Left renal cortex interstitium (tissue), 4 donors: ENCODE measurements at regions not wholly inside any gene's neighbourhood (a gene's known extent, or its start where the extent isn't known, plus 50 kb on each side); places are given as distances from the start of the nearest gene placed in this dataset.
"Not testable (repeated sequence)": the region's sequence is repeated elsewhere in the genome, so short reads cannot be mapped to it uniquely, and the experiment has no call there.

Source experiments
- DNase-seq, 4 donors: peaks; one replicate each; pipeline ENCODE4 v3.0.0-alpha.2; 2013; ENCODE audit warnings: low read depth in 4 of 4, low spot score in 2 of 4, missing footprints in 1 of 4

DNA sequence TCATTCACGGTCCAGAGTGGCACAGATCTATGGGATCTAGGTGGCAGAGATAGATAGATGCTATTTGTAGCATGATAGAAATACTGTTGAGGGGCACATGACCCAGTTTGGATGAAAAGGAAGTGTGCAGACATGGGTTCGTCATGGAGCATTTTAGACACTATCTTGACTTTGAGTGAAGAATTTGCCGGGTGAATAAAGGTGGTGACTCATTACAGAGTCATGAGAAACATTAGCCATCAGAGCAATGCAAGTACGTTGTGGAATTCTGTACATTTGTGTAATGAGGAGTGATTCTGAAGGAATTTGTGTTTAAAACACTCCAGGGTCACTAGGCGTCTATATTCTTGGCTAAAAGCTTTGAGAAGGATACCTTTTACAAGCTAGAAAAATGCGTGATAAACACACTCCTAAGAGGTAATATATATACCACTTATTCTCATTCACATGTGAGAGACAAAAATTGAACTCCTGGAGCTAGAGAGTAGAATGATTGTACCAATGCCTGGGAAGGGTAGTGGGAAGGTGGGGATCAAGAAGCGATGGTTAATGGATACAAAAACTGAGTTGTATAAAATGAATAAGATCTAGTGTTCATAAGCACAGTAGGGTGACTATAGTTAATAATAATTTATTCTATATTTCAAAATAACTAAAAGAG, 593.7 kb upstream of the LUZP2 start:
- DNase-seq, result no peak

DNA sequence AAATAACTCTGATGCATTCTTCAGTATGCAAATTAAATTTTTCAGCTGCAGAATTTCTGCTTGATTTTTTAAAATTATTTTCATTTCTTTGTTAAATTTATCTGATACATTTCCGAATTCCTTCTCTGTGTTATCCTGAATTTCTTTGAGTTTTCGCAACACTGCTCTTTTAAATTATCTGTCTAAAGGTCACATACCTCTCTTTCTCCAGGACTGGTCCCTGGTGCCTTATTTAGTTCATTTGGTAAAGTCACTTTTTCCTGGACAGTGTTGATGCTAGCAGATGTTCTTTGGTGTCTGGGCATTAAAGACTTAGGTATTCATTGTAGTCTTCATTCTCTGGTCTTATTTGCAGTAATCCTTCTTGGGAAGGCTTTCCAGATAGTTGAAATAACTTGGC, 577.4 kb upstream of the LUZP2 start:
- no peak for DNase-seq

DNA sequence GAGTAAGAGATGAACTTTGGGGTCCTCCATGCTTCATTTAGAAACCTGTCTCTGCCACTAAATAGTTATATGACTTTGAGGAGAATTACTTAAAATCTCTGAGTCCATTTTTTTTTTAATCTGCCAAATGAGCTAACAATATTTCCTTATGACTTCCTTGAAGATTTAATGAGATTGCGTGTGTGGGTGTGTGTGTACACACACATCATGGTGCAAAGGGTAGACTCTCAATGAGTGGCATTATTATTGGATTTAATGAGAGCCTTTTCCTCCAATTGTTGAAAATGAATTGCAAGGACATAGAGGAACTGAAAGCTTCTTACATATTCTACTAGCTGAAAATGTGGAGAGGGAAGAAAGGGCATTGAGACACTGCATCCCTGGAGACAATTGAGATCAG, 573.5 kb upstream of the LUZP2 start:
- DNase-seq, result no peak

DNA sequence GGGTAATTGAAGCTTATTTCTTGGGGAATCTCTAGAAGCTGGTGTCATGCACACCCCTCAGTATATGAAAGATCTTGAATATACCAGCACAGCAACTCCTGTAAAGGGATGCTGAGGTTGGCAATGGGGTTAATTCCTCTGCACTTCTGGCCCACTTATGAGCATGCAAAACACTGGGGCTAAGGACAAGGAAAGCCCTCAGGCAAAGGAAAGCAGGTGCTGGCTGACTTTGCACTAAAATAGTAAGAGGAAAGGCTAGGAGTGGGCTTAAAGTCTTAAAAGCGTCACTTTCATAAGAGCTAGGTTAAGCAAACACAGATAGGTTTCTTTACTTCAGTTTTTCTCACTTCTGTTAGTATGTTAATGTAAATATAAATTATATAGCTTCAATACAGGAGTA, 572.6 kb upstream of the LUZP2 start:
- no peak for DNase-seq

DNA sequence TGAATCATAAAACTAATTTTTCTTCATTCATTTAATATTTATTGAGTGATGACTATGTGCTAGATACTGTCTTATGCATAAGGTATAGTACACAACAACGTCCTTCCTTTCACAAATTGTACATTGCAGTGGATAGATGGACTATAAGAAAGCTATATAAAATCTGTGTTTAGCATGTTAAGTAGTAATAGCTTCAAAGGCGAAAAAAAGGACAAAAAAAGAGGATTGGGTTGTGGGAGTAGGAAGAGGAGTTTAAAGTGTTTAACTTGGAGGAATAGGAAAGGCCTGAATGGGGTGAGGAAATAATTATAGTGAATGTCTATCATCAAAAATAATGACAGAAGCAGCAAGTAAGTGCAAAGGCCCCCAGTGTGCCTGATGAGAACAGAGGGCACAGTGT, 565.4 kb upstream of the LUZP2 start:
- DNase-seq, result no peak

DNA sequence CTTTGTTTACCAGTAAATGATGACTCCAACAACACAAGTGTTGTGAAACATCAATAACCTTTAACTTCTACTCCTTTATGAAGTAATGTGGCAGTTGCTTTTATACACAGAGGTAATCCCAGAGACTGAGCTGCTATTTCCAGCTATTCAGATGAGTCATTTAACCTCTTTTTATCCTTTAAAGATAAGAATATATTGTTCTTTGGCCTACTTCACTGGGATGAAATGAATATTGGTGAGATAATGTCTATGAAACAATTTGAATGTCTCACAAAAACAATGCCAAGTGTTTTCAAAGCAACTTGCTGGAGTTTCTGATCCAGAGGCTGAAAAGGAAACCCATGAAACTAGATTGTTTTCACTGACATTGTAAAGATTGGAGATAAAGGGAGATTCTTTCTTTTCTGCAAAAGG, 564.4 kb upstream of the LUZP2 start:
- DNase-seq, result no peak

DNA sequence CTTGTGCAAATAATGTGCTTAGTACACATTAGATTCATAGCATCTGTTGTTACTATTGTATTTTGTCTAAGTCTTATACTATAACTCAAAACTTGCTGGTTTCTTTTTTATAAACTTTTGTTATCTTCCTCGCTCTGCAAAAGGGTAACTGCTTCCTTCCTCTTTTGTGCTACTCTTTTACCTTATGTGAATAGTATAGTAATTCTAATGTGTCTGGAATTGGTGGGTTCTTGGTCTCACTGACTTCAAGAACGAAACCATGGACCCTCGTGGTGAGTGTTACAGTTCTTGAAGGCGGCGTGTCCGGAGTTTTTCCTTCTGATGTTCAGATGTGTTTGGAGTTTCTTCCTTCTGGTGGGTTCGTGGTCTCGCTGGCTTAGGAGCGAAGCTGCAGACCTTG, 563.1 kb upstream of the LUZP2 start:
- no peak for DNase-seq

DNA sequence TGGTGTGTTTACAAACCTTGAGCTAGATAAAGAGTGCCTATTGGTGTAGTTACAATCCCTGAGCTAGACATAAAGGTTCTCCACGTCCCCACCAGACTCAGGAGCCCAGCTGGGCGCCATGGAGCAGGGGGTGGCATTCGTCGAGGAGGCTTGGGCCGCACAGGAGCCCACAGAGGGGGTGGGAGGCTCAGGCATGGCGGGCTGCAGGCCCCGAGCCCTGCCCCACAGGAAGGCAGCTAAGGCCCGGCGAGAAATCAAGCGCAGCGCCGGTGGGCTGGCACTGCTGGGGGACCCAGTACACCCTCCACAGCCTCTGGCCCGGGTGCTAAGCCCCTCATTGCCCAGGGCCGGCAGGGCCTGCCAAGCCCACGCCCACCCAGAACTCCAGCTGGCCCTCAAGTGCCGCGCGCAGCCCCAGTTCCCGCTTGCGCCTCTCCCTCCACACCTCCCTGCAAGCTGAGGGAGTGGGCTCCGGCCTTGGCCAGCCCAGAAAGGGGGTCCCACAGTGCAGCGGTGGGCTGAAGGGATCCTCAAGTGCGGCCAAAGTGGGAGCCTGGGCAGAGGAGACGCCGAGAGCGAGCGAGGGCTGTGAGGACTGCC, 562.1 kb upstream of the LUZP2 start:
- DNase-seq, result not testable (repeated sequence)

DNA sequence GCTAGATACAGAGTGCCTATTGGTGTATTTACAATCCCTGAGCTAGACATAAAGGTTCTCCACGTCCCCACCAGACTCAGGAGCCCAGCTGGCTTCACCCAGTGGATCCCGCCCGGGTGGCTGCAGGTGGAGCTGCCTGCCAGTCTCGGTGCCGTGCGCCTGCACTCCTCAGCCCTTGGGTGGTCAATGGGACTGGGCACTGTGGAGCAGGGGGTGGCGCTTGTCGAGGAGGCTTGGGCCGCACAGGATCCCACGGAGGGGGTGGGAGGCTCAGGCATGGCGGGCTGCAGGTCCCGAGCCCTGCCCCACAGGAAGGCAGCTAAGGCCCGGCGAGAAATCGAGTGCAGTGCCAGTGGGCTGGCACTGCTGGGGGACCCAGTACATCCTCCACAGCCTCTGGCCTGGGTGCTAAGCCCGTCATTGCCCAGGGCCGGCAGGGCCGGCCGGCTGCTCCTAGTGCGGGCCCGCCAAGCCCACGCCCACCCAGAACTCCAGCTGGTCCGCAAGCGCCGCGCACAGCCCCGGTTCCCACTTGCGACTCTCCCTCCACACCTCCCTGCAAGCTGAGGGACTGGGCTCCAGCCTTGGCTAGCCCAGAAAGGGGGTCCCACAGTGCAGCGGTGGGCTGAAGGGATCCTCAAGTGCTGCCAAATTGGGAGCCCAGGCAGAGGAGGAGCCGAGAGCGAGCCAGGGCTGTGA, 554.6 kb upstream of the LUZP2 start:
- not testable (repeated sequence) for DNase-seq

DNA sequence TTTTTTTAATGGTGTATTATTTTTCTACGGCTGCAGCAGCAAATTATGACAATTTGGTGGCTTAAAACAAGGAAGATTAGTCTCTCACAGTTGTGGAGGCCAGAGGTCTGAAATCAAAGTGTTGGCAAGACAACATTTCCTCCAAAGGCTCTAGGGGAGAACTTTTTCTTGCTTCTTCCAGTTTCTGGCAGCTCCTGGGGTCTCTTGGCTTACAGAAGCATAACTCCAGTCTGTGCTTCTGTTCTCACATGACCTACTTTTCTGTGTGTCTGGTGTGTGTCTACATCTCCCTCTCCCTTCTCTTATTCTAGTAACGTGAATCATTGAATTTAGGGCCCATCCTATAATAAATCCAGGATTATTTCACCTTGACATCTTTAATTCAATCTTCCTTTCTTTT, 551.9 kb upstream of the LUZP2 start:
- no peak for DNase-seq

DNA sequence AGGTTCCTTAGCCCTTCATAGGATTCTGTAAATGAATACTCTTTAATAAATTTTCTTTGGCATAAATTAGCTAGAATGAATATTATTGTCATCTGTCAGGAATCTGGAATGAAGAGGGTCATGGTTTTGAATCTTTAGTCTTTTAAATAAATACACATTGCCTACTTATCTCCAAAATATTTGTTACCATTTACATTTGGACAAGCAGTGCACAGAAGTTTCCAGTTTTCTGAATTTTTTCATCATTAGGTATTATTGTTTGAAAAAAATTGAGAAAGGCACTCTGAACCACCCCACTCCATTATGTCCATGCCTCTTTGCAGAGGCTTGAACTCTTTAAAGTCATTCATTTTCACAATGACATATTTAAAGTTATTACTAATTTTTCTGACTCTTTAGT, 549.0 kb upstream of the LUZP2 start:
- no peak for DNase-seq

DNA sequence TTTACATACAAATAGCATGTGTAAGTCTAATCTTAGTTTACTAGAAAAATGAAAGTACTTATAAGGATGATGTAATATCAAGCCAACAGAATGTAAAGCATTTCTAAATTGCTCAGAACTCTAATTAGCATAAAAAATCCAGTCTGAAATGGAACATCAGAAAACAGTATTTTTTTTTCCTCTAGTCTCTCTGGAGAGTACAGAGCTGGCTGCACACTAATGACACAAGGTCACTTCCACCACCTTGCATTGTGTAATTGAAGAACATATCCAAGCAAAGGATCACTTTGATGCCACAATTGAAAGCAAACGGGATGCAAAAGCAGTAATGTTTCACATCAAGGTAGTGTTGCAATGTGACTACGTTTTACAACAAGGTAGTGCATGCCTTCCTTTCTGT, 548.0 kb upstream of the LUZP2 start:
- no peak for DNase-seq

DNA sequence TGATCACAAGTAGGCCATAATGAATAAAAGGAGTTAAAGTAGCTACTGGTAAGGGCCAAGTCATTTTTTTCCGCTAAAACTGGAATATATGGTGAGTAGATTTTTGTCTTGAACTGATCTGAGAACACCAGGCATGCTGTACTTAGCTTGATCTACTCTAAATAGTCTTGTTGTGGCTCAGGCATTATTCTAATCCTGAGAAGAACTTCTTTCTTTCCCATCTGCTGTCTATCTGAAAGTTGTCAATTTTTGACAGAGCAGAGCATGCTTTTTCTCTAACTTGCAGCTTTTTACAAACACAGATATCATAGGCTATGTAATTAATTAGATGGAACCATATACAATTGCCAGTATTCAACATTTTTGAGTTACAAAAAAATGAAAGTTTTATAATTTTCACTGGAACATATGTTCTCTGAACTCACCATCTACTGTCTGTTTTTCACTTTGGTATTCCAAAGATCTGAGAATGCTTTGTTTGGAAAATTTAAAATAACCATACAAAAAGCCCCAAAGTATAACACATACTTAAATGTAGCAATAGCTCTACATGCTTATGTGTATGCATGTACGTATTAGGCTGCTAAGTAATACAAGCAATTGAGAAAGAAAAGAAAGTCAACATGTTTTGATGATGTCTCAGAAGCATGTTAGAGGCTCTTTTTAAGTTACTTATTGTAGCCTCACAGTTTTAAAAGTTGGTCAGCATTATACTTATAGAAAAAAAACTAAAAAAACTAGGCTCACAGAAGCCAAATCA, 542.7 kb upstream of the LUZP2 start:
- DNase-seq, result no peak

DNA sequence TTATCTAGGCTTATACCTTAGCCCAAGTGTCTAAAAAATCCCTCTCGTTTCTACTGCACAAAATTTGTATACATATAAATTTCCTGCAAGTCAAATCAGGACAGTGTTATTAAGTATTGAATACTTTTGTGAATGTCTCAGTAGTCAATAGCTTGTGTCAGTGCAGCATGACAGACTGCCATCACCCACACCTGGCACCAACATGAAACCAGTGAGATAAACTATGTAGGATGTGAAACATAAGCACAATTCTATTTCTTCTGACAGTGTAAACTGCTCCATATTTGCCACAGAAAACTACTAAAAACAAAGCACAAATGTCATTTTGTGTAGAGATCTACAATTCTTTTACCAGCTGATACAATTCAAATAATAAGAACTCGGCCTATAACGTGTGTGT, 542.1 kb upstream of the LUZP2 start:
- no peak for DNase-seq

DNA sequence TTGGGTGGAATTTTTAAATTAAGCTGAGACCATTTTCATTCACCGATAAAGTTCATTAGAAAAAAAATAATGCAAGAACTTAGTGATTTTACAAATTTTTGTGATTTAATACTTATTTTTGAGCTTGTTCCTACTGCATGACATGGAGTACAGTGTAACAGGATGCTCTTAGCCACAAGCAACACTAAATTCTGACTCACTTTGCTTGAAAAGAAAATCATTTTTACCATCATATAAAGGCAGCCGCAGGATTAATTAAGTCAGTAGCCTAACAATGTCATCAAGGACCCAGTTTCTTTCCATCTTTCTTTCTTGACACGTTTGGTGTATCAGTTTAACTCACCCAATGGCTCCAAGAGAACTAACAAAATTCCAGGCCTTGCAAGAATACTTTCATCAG, 540.3 kb upstream of the LUZP2 start:
- DNase-seq, result no peak

DNA sequence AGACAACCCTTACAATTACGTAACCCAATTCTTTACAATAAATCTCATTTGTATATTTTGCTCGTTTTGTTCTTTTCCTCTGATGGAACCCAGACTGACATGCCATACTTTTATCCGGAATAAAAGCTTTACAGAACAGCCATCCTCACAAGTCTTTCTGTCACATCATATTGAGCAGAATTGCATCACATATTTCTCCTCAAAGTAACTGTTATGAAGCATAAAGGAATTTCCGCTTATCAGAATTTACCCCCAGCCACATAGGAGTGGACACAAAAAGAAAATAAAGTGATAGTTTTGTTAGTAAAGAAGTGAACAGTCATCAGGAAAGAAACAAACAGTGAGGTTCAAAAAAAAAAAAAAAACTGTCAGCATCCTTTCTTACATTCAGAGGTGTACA, 539.5 kb upstream of the LUZP2 start:
- DNase-seq, result no peak

DNA sequence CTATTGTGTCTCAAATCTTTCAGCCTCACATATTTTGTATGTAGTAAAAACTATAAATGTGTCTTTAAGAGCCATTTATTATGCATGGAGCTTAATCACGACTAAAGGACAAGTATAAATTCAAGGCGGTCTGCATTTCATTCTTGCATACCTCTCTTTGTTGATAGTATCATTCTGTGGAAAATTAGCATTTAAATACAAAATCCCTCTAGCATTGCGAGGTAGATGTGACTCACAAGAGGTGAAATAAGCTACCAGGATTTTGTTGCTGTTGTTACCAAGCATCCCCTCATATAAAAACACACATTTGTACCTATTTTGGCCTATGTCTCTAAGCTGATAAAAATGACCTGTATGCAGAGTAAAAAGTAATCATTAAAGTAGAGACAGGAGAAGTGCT, 537.4 kb upstream of the LUZP2 start:
- no peak for DNase-seq

DNA sequence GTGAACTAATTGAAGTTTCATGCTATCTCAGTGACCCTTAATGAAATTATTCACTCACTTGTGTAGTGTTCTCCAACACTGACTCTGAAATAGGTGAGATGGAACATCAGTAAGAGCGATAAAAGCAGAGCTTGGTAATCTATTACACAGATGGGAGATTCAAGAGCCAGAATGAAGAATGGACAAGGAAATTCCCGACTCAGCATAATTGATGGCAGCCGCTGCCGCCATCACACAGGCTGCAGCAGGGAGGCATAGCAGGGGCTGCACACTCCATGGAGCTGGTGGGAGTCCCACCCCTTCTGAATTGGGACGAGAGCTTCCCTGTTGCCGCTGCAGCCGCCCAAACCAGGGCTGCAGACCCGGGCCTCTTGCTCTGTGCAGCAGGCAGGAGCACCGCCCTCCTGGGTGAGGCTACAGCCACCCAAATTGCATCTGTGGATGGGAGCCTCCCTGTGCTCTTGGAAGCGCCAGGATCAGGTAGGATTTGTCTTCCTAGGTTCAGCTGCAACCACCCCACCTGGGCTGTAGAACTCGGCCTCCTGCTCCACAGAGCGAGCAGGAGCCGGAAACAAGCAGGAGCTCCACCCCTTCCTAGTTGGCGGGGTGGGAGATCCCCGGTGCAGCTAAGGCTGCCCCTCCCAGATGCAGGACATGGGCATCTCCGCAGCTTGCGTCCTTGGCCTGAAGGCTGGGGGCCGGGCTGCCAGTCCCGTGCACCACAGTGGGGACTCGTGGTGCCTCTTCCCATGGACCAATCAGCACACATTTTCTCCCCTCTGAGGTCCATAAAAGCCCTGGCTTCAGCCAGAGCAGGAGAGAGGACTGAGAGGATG, 535.1 kb upstream of the LUZP2 start:
- no peak for DNase-seq

DNA sequence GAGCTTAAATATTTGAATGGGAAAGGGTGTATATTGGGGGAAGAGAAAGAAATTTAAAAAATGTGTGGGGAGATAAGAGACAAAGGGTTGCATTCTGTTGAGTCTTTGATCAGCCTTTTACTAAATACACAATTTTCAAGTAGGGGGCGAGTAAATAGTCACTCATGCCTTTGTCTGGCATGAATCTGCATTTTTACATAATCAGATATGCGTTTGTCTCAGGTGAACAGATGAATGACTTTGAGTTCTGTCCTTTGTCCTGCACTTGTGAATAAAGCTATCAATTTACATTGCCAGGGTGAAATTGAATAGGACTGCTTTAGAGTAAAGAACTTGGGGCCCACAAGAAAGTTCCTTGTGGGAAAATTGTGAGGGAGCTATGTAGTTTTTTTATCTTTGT, 523.6 kb upstream of the LUZP2 start:
- DNase-seq, result no peak

DNA sequence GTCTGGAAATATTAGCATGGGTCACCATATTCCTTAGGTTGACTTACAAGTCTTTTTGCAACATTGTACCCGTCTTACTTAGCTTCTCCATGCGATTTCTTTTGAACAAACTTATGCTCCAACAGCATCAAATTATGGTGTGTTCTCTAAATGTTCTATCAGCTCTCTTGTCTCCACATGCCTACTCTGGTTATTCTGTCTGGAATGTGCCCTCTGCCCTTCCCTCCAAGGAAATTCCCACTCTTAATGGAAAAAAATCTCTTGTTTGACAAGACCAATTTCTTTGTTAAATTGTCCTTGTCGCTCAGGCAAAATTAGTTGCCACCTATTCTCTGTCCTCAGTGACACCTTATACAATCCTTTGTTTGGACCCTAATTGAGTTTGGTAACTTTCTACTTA, 522.8 kb upstream of the LUZP2 start:
- no peak for DNase-seq

DNA sequence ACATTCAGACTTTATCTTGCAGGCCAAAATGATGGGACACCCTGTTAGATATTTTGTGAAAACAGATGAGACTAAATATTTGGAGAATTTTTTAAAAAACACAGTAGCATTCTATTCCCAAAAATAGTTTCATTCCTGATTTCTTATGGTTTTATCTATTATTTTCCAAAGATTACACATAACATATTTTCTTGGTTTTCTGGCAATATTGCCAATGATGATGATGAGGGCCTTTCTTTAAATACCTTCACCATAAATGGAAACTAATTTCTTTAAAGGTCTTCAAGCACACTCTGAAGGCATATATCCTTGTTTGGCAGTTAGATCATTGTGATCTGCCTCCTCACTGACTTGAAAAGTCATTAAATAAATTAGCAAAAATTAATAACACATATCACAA, 522.3 kb upstream of the LUZP2 start:
- no peak for DNase-seq
